K562 (cell line): ENCODE measurements at regions not wholly inside any gene's neighbourhood (a gene's known extent, or its start where the extent isn't known, plus 50 kb on each side); places are given as distances from the start of the nearest gene placed in this dataset.

ENCODE experiments used
- EGR1 ChIP-seq: fragments of 450-650 bp; conservative IDR thresholded peaks from 2 replicates; pipeline ENCODE4 v1.6.1; 2017; ENCODE audit warnings: mild to moderate bottlenecking
- POLR2A ChIP-seq: fragments of 450-650 bp; conservative IDR thresholded peaks from 2 replicates; pipeline ENCODE4 v1.6.1; 2016
- SMAD1 ChIP-seq: fragments of 150-350 bp; IDR thresholded peaks from 2 replicates; pipeline ENCODE4 v1.6.1; 2014; ENCODE audit warnings: low read length, low read depth; ENCODE audit not compliant: partially characterized antibody

GRCh38 chr12:93050748-93051081, 121.6 kb upstream of the EEA1 start:
- TF ChIP-seq POLR2A, result no peak
- TF ChIP-seq EGR1, result no peak
- TF ChIP-seq SMAD1, result no peak
